SK-N-SH (cell line): ENCODE measurements at regions not wholly inside any gene's neighbourhood (a gene's known extent, or its start where the extent isn't known, plus 50 kb on each side); places are given as distances from the start of the nearest gene placed in this dataset.

Experiments
- CTCF ChIA-PET: fragments of 300-600, 350-600 bp; formaldehyde crosslinking; extraction: SDS; loops from one replicate; lab custom pipeline; 2021; lab: Yijun Ruan, JAX
- POLR2A ChIA-PET: fragments of 350-600 bp; sonication (Branson Sonifier 250); formaldehyde crosslinking; extraction: SDS; loops from one replicate; lab custom pipeline; 2020; ENCODE audit warnings: antibody characterized with exemption, inconsistent platforms; lab: Yijun Ruan, JAX
- DNase-seq: peaks from one replicate; pipeline ENCODE4 v3.0.0; 2012
- H2AFZ ChIP-seq: fragments of 200-600 bp; sonication (generic); 2 replicates; pipeline ENCODE4 v1.8.1; 2016; ENCODE audit warnings: antibody characterized with exemption, mild to moderate bottlenecking, low read depth
- H3F3A ChIP-seq: fragments of 200-600 bp; sonication (generic); replicated peaks from 2 replicates; pipeline ENCODE3; 2016; ENCODE audit warnings: antibody characterized with exemption, mild to moderate bottlenecking; ENCODE audit not compliant: insufficient read depth
- H3K27ac ChIP-seq, 2 experiments: fragments of 200-500 bp in 1 of 2; fragments of 200-600 bp in 1 of 2; sonication (Bioruptor generic) in 1 of 2; sonication (generic), shearing (Covaris generic) in 1 of 2; 2 replicates each; pipeline versions ENCODE4 v1.5.1 to v1.6.1; 2014 to 2016; ENCODE audit warnings: low read depth in 2 of 2, inconsistent platforms in 1 of 2, low read length in 1 of 2, mild to moderate bottlenecking in 1 of 2, mixed read lengths in 1 of 2
- H3K27me3 ChIP-seq: fragments of 200-600 bp; sonication (generic), shearing (Covaris generic); 2 replicates; pipeline ENCODE4 v1.6.1; 2016; ENCODE audit warnings: mixed run types; ENCODE audit not compliant: insufficient read depth
- H3K36me3 ChIP-seq, 2 experiments: fragments of 200-500 bp in 1 of 2; fragments of 200-600 bp in 1 of 2; sonication (Bioruptor generic) in 1 of 2; sonication (generic) in 1 of 2; replicated peaks in 1 of 2; 2 replicates each; pipeline versions ENCODE3 to v1.5.1; 2014 to 2016; ENCODE audit warnings: low read length in 1 of 2, mild to moderate bottlenecking in 1 of 2; ENCODE audit not compliant: insufficient read depth in 2 of 2, control insufficient read depth in 1 of 2
- H3K4me1 ChIP-seq, 2 experiments: fragments of 200-500 bp in 1 of 2; fragments of 200-600 bp in 1 of 2; sonication (Bioruptor generic) in 1 of 2; sonication (generic), shearing (Covaris generic) in 1 of 2; 2 replicates each; pipeline versions ENCODE4 v1.5.1 to v1.6.1; 2014 to 2016; ENCODE audit warnings: low read depth in 1 of 2, low read length in 1 of 2, mixed run types in 1 of 2; ENCODE audit not compliant: insufficient read depth in 2 of 2, control insufficient read depth in 1 of 2
- H3K4me2 ChIP-seq: fragments of 200-600 bp; sonication (generic), shearing (Covaris generic); 2 replicates; pipeline ENCODE4 v1.6.1; 2017; ENCODE audit warnings: mixed run types
- H3K4me3 ChIP-seq, 2 experiments: fragments of 200-500 bp in 1 of 2; fragments of 200-600 bp in 1 of 2; sonication (Bioruptor generic) in 1 of 2; sonication (generic), shearing (Covaris generic) in 1 of 2; 2 replicates each; pipeline versions ENCODE4 v1.5.1 to v1.8.1; 2014 to 2016; ENCODE audit warnings: low read depth in 2 of 2, inconsistent platforms in 1 of 2, low read length in 1 of 2, mild to moderate bottlenecking in 1 of 2, mixed read lengths in 1 of 2, moderate library complexity in 1 of 2
- H3K79me2 ChIP-seq: fragments of 200-600 bp; sonication (generic); 2 replicates; pipeline ENCODE4 v1.8.1; 2017; ENCODE audit warnings: mild to moderate bottlenecking; ENCODE audit not compliant: insufficient read depth
- H3K9ac ChIP-seq: fragments of 200-600 bp; sonication (generic); 2 replicates; pipeline ENCODE4 v1.6.1; 2017; ENCODE audit warnings: mixed run types
- H3K9me2 ChIP-seq: fragments of 200-600 bp; sonication (generic); 2 replicates; pipeline ENCODE4 v1.6.1; 2017; ENCODE audit warnings: mixed run types
- H3K9me3 ChIP-seq: fragments of 200-600 bp; sonication (generic); 2 replicates; pipeline ENCODE4 v1.6.1; 2017; ENCODE audit warnings: mixed run types, mild to moderate bottlenecking, moderate library complexity
- H4K20me1 ChIP-seq: fragments of 200-600 bp; sonication (generic); 2 replicates; pipeline ENCODE4 v1.6.1; 2017; ENCODE audit warnings: mild to moderate bottlenecking, mixed run types; ENCODE audit not compliant: insufficient read depth
- EP300 ChIP-seq, 2 experiments: IDR thresholded peaks; 2 replicates each; pipeline versions ENCODE4 v1.4.0 to v1.6.1; 2012; ENCODE audit warnings: borderline replicate concordance in 1 of 2, low read depth in 1 of 2, low read length in 1 of 2
- EZH2phosphoT487 ChIP-seq: fragments of 200-600 bp; sonication (generic); IDR thresholded peaks from 2 replicates; pipeline ENCODE4 v1.6.1; 2017; ENCODE audit warnings: low read depth, mixed run types, mild to moderate bottlenecking, antibody characterized with exemption, moderate library complexity, borderline replicate concordance
- FOXM1 ChIP-seq: IDR thresholded peaks from 2 replicates; pipeline ENCODE4 v1.4.0; 2012; ENCODE audit warnings: low read depth, mild to moderate bottlenecking
- GABPA ChIP-seq: IDR thresholded peaks from 2 replicates; pipeline ENCODE4 v1.4.0; 2012; ENCODE audit warnings: low read depth, mild to moderate bottlenecking
- GATA2 ChIP-seq: sonication (generic); formaldehyde crosslinking; IDR thresholded peaks from 2 replicates; pipeline ENCODE4 v1.5.0; 2020; ENCODE audit warnings: mild to moderate bottlenecking, missing genetic modification reagents
- IRF3 ChIP-seq: fragments of 150-350 bp; IDR thresholded peaks from 2 replicates; pipeline ENCODE4 v1.6.1; 2016; ENCODE audit warnings: mild to moderate bottlenecking, low read depth, low read length
- JUND ChIP-seq: IDR thresholded peaks from 2 replicates; pipeline ENCODE4 v1.4.0; 2012
- MAX ChIP-seq: IDR thresholded peaks from 2 replicates; pipeline ENCODE4 v1.4.0; 2012; ENCODE audit warnings: low read depth
- POLR2AphosphoS5 ChIP-seq: IDR thresholded peaks from 2 replicates; pipeline ENCODE4 v1.6.1; 2012; ENCODE audit warnings: low read depth, low read length
- RCOR1 ChIP-seq: fragments of 150-350 bp; IDR thresholded peaks from 2 replicates; pipeline ENCODE4 v1.6.1; 2017; ENCODE audit warnings: antibody characterized with exemption, low read length
- REST ChIP-seq: IDR thresholded peaks from 2 replicates; pipeline ENCODE4 v1.6.1; 2012; ENCODE audit warnings: mild to moderate bottlenecking, low read depth, low read length, moderate library complexity
- SMC3 ChIP-seq: IDR thresholded peaks from 2 replicates; pipeline ENCODE4 v1.6.1; 2012; ENCODE audit warnings: low read depth, low read length, improper control_type of control experiment
- TEAD4 ChIP-seq: IDR thresholded peaks from 2 replicates; pipeline ENCODE4 v1.4.0; 2012; ENCODE audit warnings: mild to moderate bottlenecking, borderline replicate concordance; ENCODE audit not compliant: insufficient read depth
- USF1 ChIP-seq: IDR thresholded peaks from 2 replicates; pipeline ENCODE4 v1.4.0; 2012; ENCODE audit warnings: low read depth, borderline replicate concordance
- ZBTB33 ChIP-seq: IDR thresholded peaks from 2 replicates; pipeline ENCODE4 v1.4.0; 2012; ENCODE audit warnings: low read depth, borderline replicate concordance
- WGBS: methylation state at CpG from one replicate; pipeline ENCODE4 v1.1.6; 2017; ENCODE audit warnings: low lambda C conversion rate; 5-methylcytosine and 5-hydroxymethylcytosine counted together

GRCh38 chr1:208556461-208556860 is 312.3 kb upstream of the PLXNA2 start:
- H3K9me3 ChIP-seq: no peaks in the 10 kb centered on the region
- no peak overlapping the region for H3K4me2 ChIP-seq
- no peaks in the 10 kb centered on the region for H3K27me3 ChIP-seq
- H3K4me3 ChIP-seq: no peak overlapping the region
- no peak for DNase-seq
- H2AFZ ChIP-seq: no peak overlapping the region
- H3K27ac ChIP-seq: peak overlapping the region in 1 of 2 experiments; percentile 96; a peak in 2 of 4 replicates
- peaks cover 0 to 26% of the 10 kb centered on the region in 2 experiments; a peak in 2 of 4 replicates for H3K4me1 ChIP-seq
- no peaks in the 10 kb centered on the region for H3F3A ChIP-seq
- no peaks in the 10 kb centered on the region for H4K20me1 ChIP-seq
- POLR2A ChIA-PET: no interaction called here
- H3K9ac ChIP-seq: no peak overlapping the region
- no peaks in the 10 kb centered on the region for H3K9me2 ChIP-seq
- TF ChIP-seq IRF3: no peak
- no peak for TF ChIP-seq TEAD4
- no peak for TF ChIP-seq EZH2phosphoT487
- no peak for TF ChIP-seq JUND
- no peak for TF ChIP-seq POLR2AphosphoS5
- TF ChIP-seq ZBTB33: no peak
- no peak for TF ChIP-seq GATA2 (CRISPR knock-in tag)
- no peak for TF ChIP-seq MAX
- no peak for TF ChIP-seq RCOR1
- TF ChIP-seq SMC3: no peak
- TF ChIP-seq FOXM1: no peak
- no peak for TF ChIP-seq GABPA
- no peak for TF ChIP-seq EP300 (IDR thresholded peaks at IDR 0.05; ENCODE audit: borderline replicate concordance in 1 of 2, low read depth in 1 of 2, low read length in 1 of 2)
- TF ChIP-seq REST: no peak
- no peak for TF ChIP-seq USF1
- no peaks in the 10 kb centered on the region for H3K79me2 ChIP-seq
- CTCF ChIA-PET: no interaction called here
- WGBS: 68% methylated on average over 6 of the region's 6 CpGs
- no peaks in the 10 kb centered on the region for H3K36me3 ChIP-seq
